Endothelial cell of umbilical vein (primary cell): ENCODE measurements at regions not wholly inside any gene's neighbourhood (a gene's known extent, or its start where the extent isn't known, plus 50 kb on each side); places are given as distances from the start of the nearest gene placed in this dataset.

Experiments used
- BruUV-seq: library from RNA; stranded (reverse); fragments of 400-500 nt; replicated peaks from 2 replicates; lab custom pipeline; 2021; lab: Mats Ljungman, UMichigan
- CTCF ChIA-PET: fragments of 300-600, 350-600 bp; sonication (Branson Sonifier 250); formaldehyde crosslinking; loops from one replicate; lab custom pipeline; 2021; ENCODE audit warnings: antibody characterized with exemption, inconsistent platforms; lab: Charles Lee
- POLR2A ChIA-PET: fragments of 300-600, 350-600 bp; sonication (Branson Sonifier 250); formaldehyde crosslinking; loops from one replicate; lab custom pipeline; 2021; ENCODE audit warnings: antibody characterized with exemption, inconsistent platforms; lab: Charles Lee
- DNase-seq: peaks from one replicate; pipeline ENCODE4 v3.0.0-alpha.2; 2011; ENCODE audit warnings: low read depth, low spot score
- FAIRE-seq: peaks from 2 replicates; lab custom pipeline; 2011; peaks lifted over from hg19 to GRCh38; lab: Jason Lieb, UNC
- H2AFZ ChIP-seq: 2 replicates; pipeline ENCODE4 v1.6.0; 2012; ENCODE audit warnings: low read depth, low read length, control low read depth, inconsistent platforms
- H3K27ac ChIP-seq: 2 replicates; pipeline ENCODE4 v1.5.1; 2011; ENCODE audit warnings: low read depth, mild to moderate bottlenecking, control low read depth, low read length, moderate library complexity; ENCODE audit not compliant: insufficient read depth
- H3K27me3 ChIP-seq, 2 experiments: 2 replicates each; pipeline versions ENCODE4 v1.6.0 to v1.6.1; 2011; ENCODE audit warnings: low read length in 2 of 2, mixed read lengths in 1 of 2; ENCODE audit not compliant: control insufficient read depth in 2 of 2, insufficient read depth in 2 of 2
- H3K36me3 ChIP-seq, 2 experiments: 2 replicates in 1 of 2; 3 replicates in 1 of 2; pipeline ENCODE4 v1.5.1; 2011; ENCODE audit warnings: low read length in 2 of 2, mild to moderate bottlenecking in 1 of 2, moderate library complexity in 1 of 2; ENCODE audit not compliant: control insufficient read depth in 2 of 2, insufficient read depth in 2 of 2; ENCODE audit errors: extremely low read depth in 1 of 2
- H3K4me1 ChIP-seq: 3 replicates; pipeline ENCODE4 v1.5.1; 2011; ENCODE audit warnings: mild to moderate bottlenecking, low read length; ENCODE audit not compliant: control insufficient read depth, insufficient read depth; ENCODE audit errors: extremely low read depth
- H3K4me2 ChIP-seq: 2 replicates; pipeline ENCODE4 v1.6.1; 2011; ENCODE audit warnings: low read length, control low read depth, mixed read lengths; ENCODE audit not compliant: insufficient read depth
- H3K4me3 ChIP-seq, 3 experiments: fragments of 200-600 bp in 1 of 3; sonication (generic), shearing (Covaris generic) in 1 of 3; replicated peaks in 1 of 3; 2 replicates each; pipeline ENCODE4 v1.5.1; 2011 to 2016; ENCODE audit warnings: control low read depth in 3 of 3, low read length in 3 of 3, mild to moderate bottlenecking in 2 of 3, inconsistent platforms in 1 of 3, low read depth in 1 of 3, moderate library complexity in 1 of 3; ENCODE audit not compliant: insufficient read depth in 1 of 3
- H3K79me2 ChIP-seq: 2 replicates; pipeline ENCODE4 v1.6.0; 2012; ENCODE audit warnings: low read length, inconsistent platforms; ENCODE audit not compliant: control insufficient read depth, insufficient read depth
- H3K9ac ChIP-seq: replicated peaks from 2 replicates; pipeline ENCODE3; 2011; ENCODE audit warnings: low read length, control low read depth; ENCODE audit not compliant: insufficient read depth; ENCODE audit errors: extremely low read depth
- H3K9me1 ChIP-seq: replicated peaks from 3 replicates; pipeline ENCODE4 v1.6.0; 2011; ENCODE audit warnings: mild to moderate bottlenecking, low read length; ENCODE audit not compliant: control insufficient read depth, insufficient read depth; ENCODE audit errors: extremely low read depth
- H3K9me3 ChIP-seq: replicated peaks from 2 replicates; pipeline ENCODE4 v1.5.1; 2012; ENCODE audit warnings: low read length, inconsistent platforms; ENCODE audit not compliant: control insufficient read depth, insufficient read depth
- H4K20me1 ChIP-seq: replicated peaks from 2 replicates; pipeline ENCODE3; 2011; ENCODE audit warnings: mild to moderate bottlenecking, low read length; ENCODE audit not compliant: control insufficient read depth, insufficient read depth; ENCODE audit errors: extremely low read depth
- EZH2 ChIP-seq: IDR thresholded peaks from 2 replicates; pipeline ENCODE4 v1.6.1; 2012; ENCODE audit warnings: borderline replicate concordance, low read depth, mild to moderate bottlenecking, moderate library complexity, low read length, inconsistent platforms; ENCODE audit not compliant: severe bottlenecking
- FOS ChIP-seq: IDR thresholded peaks from 2 replicates; pipeline ENCODE4 v1.6.1; 2011; ENCODE audit warnings: mild to moderate bottlenecking, low read length, moderate library complexity, borderline replicate concordance; ENCODE audit not compliant: insufficient read depth
- GATA2 ChIP-seq: IDR thresholded peaks from 2 replicates; pipeline ENCODE4 v1.7.0; 2011; ENCODE audit warnings: low read depth, mild to moderate bottlenecking, moderate library complexity, mixed read lengths, low read length; ENCODE audit not compliant: insufficient read length, insufficient read depth
- JUN ChIP-seq: IDR thresholded peaks from 2 replicates; pipeline ENCODE4 v1.6.1; 2011; ENCODE audit warnings: borderline replicate concordance, low read depth; ENCODE audit not compliant: insufficient read length, insufficient read depth
- MAX ChIP-seq: IDR thresholded peaks from 2 replicates; pipeline ENCODE4 v1.6.1; 2011; ENCODE audit not compliant: insufficient read depth, insufficient read length
- MYC ChIP-seq: IDR thresholded peaks from one replicate; pipeline ENCODE4 v1.6.1; 2011; ENCODE audit warnings: mild to moderate bottlenecking, low read depth, low read length
- POLR2A ChIP-seq: IDR thresholded peaks from 2 replicates; pipeline ENCODE4 v1.6.1; 2012; ENCODE audit warnings: low read depth, mild to moderate bottlenecking, control low read depth, low read length
- POLR2AphosphoS5 ChIP-seq: IDR thresholded peaks from 2 replicates; pipeline ENCODE4 v1.6.1; 2012; ENCODE audit warnings: low read depth, mild to moderate bottlenecking, control low read depth, low read length, moderate library complexity; ENCODE audit not compliant: insufficient read depth
- dilution Hi-C: fragments of 300-500 bp; cut with MboI; formaldehyde crosslinking; loops from one replicate; pipeline ENCODE4 v1.15.0; 2019; ENCODE audit warnings: low sequenced_read_pairs; ENCODE audit not compliant: extremely low pct_ligation_motif_present
- intact Hi-C: fragments of 100-400 bp; cut with micrococcal nuclease; formaldehyde crosslinking; loops from one replicate; pipeline ENCODE4 v1.10.0; 2022
- TF ChIP-seq, protein P1 (sequence below), 2 donors: IDR thresholded peaks; 1 replicate in 1 of 2; 2 replicates in 1 of 2; pipeline ENCODE4 v1.5.1; 2011; ENCODE audit warnings: low read length in 2 of 2, mild to moderate bottlenecking in 2 of 2, moderate library complexity in 2 of 2, control low read depth in 1 of 2, inconsistent platforms in 1 of 2, low read depth in 1 of 2; ENCODE audit not compliant: insufficient read depth in 1 of 2; ENCODE audit errors: extremely low read depth in 1 of 2

DNA sequence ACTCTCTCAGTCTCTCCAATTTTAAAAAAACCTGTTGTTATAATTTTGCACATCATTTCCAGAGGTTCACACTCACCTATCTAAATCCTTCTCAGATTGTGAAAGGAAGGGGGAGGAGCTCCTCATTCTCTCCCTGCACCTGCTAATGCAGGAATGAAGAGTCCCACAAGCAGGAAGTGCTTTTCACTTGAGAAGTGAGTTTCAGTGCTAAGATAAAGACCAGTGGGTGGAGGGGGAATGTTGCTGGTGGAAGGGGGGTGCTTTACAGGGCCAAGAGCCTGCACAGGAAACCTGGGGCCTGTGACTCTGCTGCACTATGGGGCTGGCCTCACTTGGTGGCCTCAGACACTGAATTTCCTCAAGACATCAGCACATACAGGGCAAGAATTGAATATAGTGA lies 176.4 kb downstream of the PTPN20 start:
- CTCF ChIA-PET, result no interaction called here

More for the DNA sequence above, 176.4 kb downstream of the PTPN20 start:
- H3K79me2 ChIP-seq, result no peaks in the 10 kb centered on the region
- H3K9ac ChIP-seq, result no peak overlapping the region
- no peak for TF ChIP-seq JUN
- TF ChIP-seq MYC, result no peak
- TF ChIP-seq MAX, result no peak
- TF ChIP-seq POLR2AphosphoS5, result no peak
- no peak for TF ChIP-seq EZH2
- TF ChIP-seq, protein P1, sequence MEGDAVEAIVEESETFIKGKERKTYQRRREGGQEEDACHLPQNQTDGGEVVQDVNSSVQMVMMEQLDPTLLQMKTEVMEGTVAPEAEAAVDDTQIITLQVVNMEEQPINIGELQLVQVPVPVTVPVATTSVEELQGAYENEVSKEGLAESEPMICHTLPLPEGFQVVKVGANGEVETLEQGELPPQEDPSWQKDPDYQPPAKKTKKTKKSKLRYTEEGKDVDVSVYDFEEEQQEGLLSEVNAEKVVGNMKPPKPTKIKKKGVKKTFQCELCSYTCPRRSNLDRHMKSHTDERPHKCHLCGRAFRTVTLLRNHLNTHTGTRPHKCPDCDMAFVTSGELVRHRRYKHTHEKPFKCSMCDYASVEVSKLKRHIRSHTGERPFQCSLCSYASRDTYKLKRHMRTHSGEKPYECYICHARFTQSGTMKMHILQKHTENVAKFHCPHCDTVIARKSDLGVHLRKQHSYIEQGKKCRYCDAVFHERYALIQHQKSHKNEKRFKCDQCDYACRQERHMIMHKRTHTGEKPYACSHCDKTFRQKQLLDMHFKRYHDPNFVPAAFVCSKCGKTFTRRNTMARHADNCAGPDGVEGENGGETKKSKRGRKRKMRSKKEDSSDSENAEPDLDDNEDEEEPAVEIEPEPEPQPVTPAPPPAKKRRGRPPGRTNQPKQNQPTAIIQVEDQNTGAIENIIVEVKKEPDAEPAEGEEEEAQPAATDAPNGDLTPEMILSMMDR (IDR thresholded peaks at IDR 0.05; ENCODE audit: extremely low read depth in 1 of 2, insufficient read depth in 1 of 2, low read depth in 1 of 2, low read length in 2 of 2), result no peak
- TF ChIP-seq FOS, result no peak
- no peak for TF ChIP-seq GATA2
- no peak for TF ChIP-seq POLR2A
- dilution Hi-C loops, result no loop called here
- no peaks in the 10 kb centered on the region for H3K4me1 ChIP-seq
- no peaks in the 10 kb centered on the region for H3K36me3 ChIP-seq
- POLR2A ChIA-PET, result no interaction called here
- no TSS peak for BruUV-seq
- H3K27me3 ChIP-seq, result no peaks in the 10 kb centered on the region
- no peaks in the 10 kb centered on the region for H4K20me1 ChIP-seq
- H3K4me3 ChIP-seq, result no peak overlapping the region
- no peaks in the 10 kb centered on the region for H3K9me1 ChIP-seq
- no peak overlapping the region for H3K27ac ChIP-seq
- no peak overlapping the region for H2AFZ ChIP-seq
- no peak overlapping the region for H3K4me2 ChIP-seq
- H3K9me3 ChIP-seq, result no peaks in the 10 kb centered on the region
- DNase-seq (no peak), FAIRE-seq (no peak)
- intact Hi-C loops, result no loop called here
